GM19328 (cell line): ENCODE measurements at regions not wholly inside any gene's neighbourhood (a gene's known extent, or its start where the extent isn't known, plus 50 kb on each side); places are given as distances from the start of the nearest gene placed in this dataset.

Experiments
- ATAC-seq: cut with Tn5 transposase; IDR thresholded peaks from one replicate; pipeline ENCODE4 v1.9.1; 2021; ENCODE audit warnings: mild to moderate bottlenecking, moderate library complexity; ENCODE audit not compliant: unreplicated experiment

DNA sequence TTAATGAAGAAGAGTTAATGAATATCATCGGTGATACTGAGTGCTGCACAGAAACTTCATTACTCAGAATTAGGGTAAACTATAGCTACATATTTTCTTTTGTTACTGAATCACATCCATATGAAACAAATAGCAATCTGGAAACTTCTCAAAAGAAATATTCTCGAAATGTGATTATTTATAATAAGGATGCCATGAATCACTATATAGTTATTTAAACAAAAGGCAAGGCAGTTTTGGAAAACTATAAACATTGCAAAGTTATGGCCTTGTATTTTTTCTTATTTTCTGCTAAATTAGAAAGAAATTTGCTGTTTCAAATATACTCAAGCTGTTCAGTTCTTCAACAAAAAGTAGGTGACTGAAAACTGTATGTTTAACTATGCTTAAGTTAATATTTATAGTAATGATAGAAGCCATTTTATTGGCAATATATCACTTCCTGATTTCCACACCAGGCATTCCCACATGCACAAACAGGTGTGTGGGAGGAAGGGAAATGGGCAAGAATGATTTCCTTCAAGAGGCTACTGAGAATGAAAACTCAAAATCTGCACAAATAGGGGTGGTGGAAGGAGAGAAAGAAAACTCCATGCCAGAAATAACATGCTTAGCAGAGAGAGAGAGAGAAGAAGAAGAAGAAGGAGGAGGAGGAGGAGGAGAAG, 74.5 kb upstream of the FRY start:
- no peak for ATAC-seq

DNA sequence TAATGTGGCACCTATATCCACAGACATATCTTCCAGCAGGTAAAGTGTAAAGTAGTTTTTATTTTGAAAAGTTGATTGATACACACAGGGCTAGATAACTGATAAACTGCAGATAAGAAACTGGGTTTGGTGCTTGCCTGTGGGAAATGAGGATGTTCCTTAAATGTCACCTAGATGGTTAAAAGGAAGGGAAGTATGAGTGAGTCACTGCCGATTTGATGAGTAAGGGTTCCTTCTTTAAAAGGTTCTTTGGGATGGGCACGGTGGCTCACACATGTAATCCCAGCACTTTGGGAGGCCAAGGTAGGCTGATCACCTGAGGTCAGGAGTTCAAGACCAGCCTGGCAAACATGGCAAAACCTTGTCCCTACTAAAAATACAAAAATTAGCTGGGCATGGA, 73.8 kb upstream of the FRY start:
- ATAC-seq: no peak

DNA sequence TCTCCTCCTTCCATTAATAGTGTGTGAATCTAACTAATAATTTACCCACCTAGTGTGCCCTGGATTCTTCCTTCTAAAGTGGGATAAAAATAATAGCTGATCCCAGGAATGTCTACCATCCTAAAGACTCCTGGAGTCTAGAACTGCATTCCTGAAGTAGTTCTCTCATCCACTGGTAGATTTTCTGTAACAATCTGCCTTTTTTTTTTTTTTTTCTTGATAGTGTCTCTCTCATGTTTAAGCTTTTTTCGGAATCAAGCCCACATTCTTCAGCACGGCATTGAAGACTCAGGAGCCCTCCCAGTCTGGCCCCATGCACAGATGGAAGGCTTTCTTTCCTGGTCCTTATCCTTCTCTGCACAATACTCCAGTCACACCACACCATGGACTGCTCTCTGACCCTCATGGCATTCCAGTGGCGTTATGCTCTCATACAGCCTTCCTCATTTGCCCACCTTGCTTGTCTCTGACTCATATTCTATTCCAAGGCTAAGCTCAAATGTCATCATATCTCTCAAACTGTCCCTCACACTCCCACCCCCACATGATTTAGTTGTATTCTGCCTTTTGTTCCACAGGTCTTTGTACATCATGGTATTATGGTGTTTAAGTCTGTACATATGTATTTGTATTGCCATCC, 68.7 kb upstream of the FRY start:
- no peak for ATAC-seq

DNA sequence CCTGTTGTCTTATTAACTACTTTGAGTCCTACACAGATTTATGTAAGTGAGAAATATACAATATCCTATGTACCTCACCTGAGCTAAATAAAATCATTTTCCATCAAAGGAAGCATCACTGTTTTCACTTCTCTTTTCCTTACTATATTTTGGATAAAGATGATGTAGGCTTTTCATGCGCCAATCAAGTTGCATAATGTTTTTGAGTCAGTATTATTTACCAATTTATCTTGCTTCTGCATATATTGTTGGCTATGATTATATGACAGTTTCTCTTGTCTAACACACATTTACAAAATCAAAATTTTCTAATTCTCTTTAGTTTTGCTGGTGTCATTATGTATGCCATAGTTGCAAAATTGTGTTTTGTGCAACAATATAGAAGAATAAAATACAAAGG, 67.9 kb upstream of the FRY start:
- no peak for ATAC-seq

GRCh38 chr13:31964168-31964567, 67.4 kb upstream of the FRY start:
- ATAC-seq: no peak

- ATAC-seq: no peak
These were observed 66.1 kb upstream of the FRY start for GRCh38 chr13:31965361-31966066.

GRCh38 chr13:31967155-31967554, 64.4 kb upstream of the FRY start:
- ATAC-seq: no peak

DNA sequence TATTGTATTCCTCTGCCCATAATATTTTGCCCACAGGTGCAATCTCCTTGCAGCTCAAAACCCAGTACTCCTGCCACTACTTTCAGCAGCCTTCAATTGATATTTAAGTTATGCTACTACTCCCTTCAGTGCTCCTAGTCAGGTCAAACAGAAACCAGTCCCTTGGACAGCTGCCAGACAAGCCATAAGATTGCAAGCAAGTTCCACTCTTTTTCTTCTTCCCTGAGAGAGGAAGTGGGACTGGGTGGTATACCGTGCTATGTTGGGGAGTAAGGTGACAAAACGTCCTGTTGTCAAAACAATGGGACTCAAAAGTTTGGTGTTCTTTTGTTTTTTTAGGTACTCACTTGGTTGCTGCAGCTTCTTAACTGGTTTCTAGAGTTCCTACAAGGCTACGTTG, 63.1 kb upstream of the FRY start:
- no peak for ATAC-seq

DNA sequence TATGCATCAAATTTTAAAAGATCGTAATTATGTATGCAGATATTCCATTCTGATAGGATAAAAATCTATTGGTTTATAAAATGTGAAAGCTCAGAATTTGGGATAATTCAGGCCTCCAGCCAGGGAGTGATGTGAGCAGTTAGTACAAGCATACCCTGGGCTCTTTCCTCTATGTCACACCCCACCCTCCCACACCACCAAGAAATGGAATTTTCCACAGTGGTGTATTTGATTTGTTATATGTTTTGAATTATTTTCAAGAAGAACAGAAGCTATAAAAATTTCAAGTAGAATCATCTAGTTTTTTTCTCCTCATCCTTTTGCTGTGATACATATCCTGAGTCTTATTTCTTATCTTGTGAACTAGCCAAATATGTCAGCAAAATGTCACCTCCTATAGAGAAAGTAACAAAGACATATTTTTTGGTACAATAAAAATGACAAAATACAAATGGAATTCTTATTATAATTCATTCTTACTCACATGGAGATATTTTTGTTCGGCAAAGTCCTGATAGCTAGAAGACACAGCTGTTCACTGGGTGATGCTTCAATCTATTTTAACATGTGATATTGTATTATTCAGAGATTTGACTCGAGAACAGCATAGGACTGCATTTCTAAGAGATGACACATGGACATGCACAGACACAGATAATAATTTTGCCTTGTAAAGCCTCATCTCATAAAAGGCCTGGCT, 61.2 kb upstream of the FRY start:
- ATAC-seq: no peak

- ATAC-seq: no peak
These were observed 59.1 kb upstream of the FRY start for GRCh38 chr13:31972453-31972852.

DNA sequence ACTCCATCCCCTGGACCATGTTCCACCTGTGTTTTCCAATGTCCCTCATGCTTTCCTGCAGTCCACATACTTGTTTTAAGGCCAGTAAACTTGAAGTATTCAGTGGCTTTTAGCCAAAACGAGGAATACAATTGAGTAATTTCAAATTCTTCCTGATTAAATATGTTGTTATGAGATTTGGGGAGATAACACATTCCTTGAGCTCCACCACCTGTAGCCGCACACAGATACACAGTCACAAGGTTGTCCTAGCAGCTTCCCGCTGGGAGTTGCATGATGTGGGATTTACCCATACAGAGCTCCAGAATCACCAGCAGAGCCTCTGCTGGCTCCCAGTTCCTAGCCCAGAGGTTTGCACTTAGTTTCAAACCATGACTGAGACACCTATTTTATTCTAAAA, 53.6 kb upstream of the FRY start:
- no peak for ATAC-seq

DNA sequence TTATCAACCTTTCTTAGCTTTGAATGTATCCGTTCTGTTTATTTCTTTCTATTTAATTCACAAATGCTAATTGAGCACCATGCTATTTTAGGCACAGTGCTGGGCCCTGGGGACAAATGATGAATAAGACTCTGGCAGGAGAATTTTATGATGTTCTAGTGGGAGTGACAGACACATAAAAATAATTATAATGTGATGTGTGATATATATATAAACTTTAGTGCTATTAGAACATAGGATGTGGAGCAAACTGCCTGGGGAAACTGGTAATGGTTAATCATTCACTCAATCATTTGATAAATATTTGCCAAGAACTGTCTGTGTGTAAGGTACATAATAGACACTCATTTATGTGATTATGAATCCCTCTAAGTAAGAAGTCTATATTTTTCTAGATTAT, 50.7 kb upstream of the FRY start:
- ATAC-seq: no peak
